Endodermal cell (in vitro differentiated cells): ENCODE measurements at regions not wholly inside any gene's neighbourhood (a gene's known extent, or its start where the extent isn't known, plus 50 kb on each side); places are given as distances from the start of the nearest gene placed in this dataset.
A peak's percentile ranks its signal among the peaks of the same experiment; 100 is the strongest.

Experiments used
- DNase-seq: peaks from one replicate; pipeline ENCODE4 v3.0.0-alpha.2; 2017
- H3K27ac ChIP-seq: 2 replicates; pipeline ENCODE4 v1.5.1; 2013; ENCODE audit warnings: mild to moderate bottlenecking, low read depth, low read length, moderate library complexity
- H3K27me3 ChIP-seq: 2 replicates; pipeline ENCODE4 v1.6.1; 2013; ENCODE audit warnings: mild to moderate bottlenecking, low read length, moderate library complexity; ENCODE audit not compliant: insufficient read depth, control insufficient read depth, poor library complexity, severe bottlenecking
- H3K36me3 ChIP-seq: 2 replicates; pipeline ENCODE4 v1.7.0; 2013; ENCODE audit warnings: mild to moderate bottlenecking, low read length, moderate library complexity; ENCODE audit not compliant: control insufficient read depth, insufficient read depth
- H3K4me1 ChIP-seq: one replicate; pipeline ENCODE4 v1.7.0; 2013; ENCODE audit warnings: low read length; ENCODE audit not compliant: control insufficient read depth, insufficient read depth
- H3K4me3 ChIP-seq: 2 replicates; pipeline ENCODE4 v1.5.1; 2013; ENCODE audit warnings: mild to moderate bottlenecking, low read length, moderate library complexity
- H3K9ac ChIP-seq: 2 replicates; pipeline ENCODE4 v1.6.1; 2013; ENCODE audit warnings: mild to moderate bottlenecking, low read length, moderate library complexity; ENCODE audit not compliant: poor library complexity, severe bottlenecking; ENCODE audit errors: extremely low read depth
- H3K9me3 ChIP-seq: 2 replicates; pipeline ENCODE4 v1.6.1; 2013; ENCODE audit warnings: mild to moderate bottlenecking, low read length, moderate library complexity; ENCODE audit not compliant: control insufficient read depth
- H3K27ac Mint-ChIP-seq: 2 replicates; pipeline ENCODE4 v1.8.0; 2020; ENCODE audit warnings: mixed read lengths
- H3K27me3 Mint-ChIP-seq: 2 replicates; pipeline ENCODE4 v1.8.0; 2021; ENCODE audit warnings: mild to moderate bottlenecking, mixed read lengths; ENCODE audit not compliant: insufficient read depth
- H3K36me3 Mint-ChIP-seq: 2 replicates; pipeline ENCODE4 v1.8.0; 2020; ENCODE audit warnings: low read depth, mixed read lengths
- H3K4me1 Mint-ChIP-seq: 2 replicates; pipeline ENCODE4 v1.8.0; 2020; ENCODE audit warnings: mixed read lengths
- H3K4me3 Mint-ChIP-seq: 2 replicates; pipeline ENCODE4 v1.8.0; 2020; ENCODE audit warnings: mild to moderate bottlenecking, moderate library complexity, mixed read lengths
- H3K9me3 Mint-ChIP-seq: 2 replicates; pipeline ENCODE4 v1.8.0; 2020; ENCODE audit warnings: mild to moderate bottlenecking, mixed read lengths
- CTCF ChIP-seq: fragments of 200-600 bp; sonication (generic); conservative IDR thresholded peaks from 2 replicates; pipeline ENCODE4 v1.5.0; 2021; ENCODE audit warnings: antibody characterized with exemption, mild to moderate bottlenecking
- WGBS, 2 experiments: methylation state at CpG; one replicate each; pipeline versions ENCODE4 v1.1.5 to v1.1.7; 2013; ENCODE audit warnings: missing lambda C conversion rate in 2 of 2, mixed read lengths in 1 of 2; ENCODE audit not compliant: insufficient coverage in 1 of 2, insufficient read length in 1 of 2; 5-methylcytosine and 5-hydroxymethylcytosine counted together

GRCh38 chr7:155227788-155228458 is 69.8 kb upstream of the INSIG1 start:
- WGBS, 2 experiments: 56 to 61% methylated on average over 16 to 22 of the region's 22 CpGs
- no peaks in the 10 kb centered on the region for H3K9me3 Mint-ChIP-seq
- H3K36me3 Mint-ChIP-seq: no peaks in the 10 kb centered on the region
- Histone ChIP-seq H3K9ac (no peak overlapping the region), H3K36me3 (no peaks in the 10 kb centered on the region), H3K27ac (no peak overlapping the region), H3K4me3 (no peak overlapping the region), H3K4me1 (peaks cover 7% of the 10 kb centered on the region), H3K9me3 (no peaks in the 10 kb centered on the region), H3K27me3 (no peaks in the 10 kb centered on the region)
- H3K4me1 Mint-ChIP-seq: peaks cover 42% of the 10 kb centered on the region
- H3K4me3 Mint-ChIP-seq: no peak overlapping the region
- peak; percentile 74 for DNase-seq
- no peak for TF ChIP-seq CTCF
- H3K27ac Mint-ChIP-seq: no peak overlapping the region
- H3K27me3 Mint-ChIP-seq: peaks cover 37% of the 10 kb centered on the region

GRCh38 chr7:155228459-155228845 is 69.2 kb upstream of the INSIG1 start:
- H3K4me3 ChIP-seq: no peak overlapping the region
- no peak overlapping the region for H3K27ac Mint-ChIP-seq
- TF ChIP-seq CTCF: no peak
- H3K36me3 Mint-ChIP-seq: no peaks in the 10 kb centered on the region
- H3K27me3 ChIP-seq: no peaks in the 10 kb centered on the region
- no peaks in the 10 kb centered on the region for H3K36me3 ChIP-seq
- 91 to 100% methylated on average over 3 to 8 of the region's 8 CpGs for WGBS, 2 experiments
- peaks cover 37% of the 10 kb centered on the region for H3K4me1 Mint-ChIP-seq
- H3K4me1 ChIP-seq: peaks cover 7% of the 10 kb centered on the region
- H3K27me3 Mint-ChIP-seq: peaks cover 37% of the 10 kb centered on the region
- no peak overlapping the region for H3K27ac ChIP-seq
- H3K9ac ChIP-seq: no peak overlapping the region
- no peak overlapping the region for H3K4me3 Mint-ChIP-seq
- no peaks in the 10 kb centered on the region for H3K9me3 ChIP-seq
- no peaks in the 10 kb centered on the region for H3K9me3 Mint-ChIP-seq
- no peak for DNase-seq

GRCh38 chr7:155228894-155229293 is 68.8 kb upstream of the INSIG1 start:
- 93 to 96% methylated on average over 7 to 9 of the region's 9 CpGs for WGBS, 2 experiments
- H3K27me3 Mint-ChIP-seq: peaks cover 37% of the 10 kb centered on the region
- DNase-seq: no peak
- H3K27ac ChIP-seq: no peak overlapping the region
- no peaks in the 10 kb centered on the region for H3K9me3 Mint-ChIP-seq
- H3K27ac Mint-ChIP-seq: no peak overlapping the region
- no peak overlapping the region for H3K4me3 ChIP-seq
- H3K36me3 ChIP-seq: no peaks in the 10 kb centered on the region
- H3K4me1 Mint-ChIP-seq: peaks cover 33% of the 10 kb centered on the region
- TF ChIP-seq CTCF: no peak
- H3K36me3 Mint-ChIP-seq: no peaks in the 10 kb centered on the region
- H3K9me3 ChIP-seq: no peaks in the 10 kb centered on the region
- no peaks in the 10 kb centered on the region for H3K27me3 ChIP-seq
- peaks cover 5% of the 10 kb centered on the region for H3K4me1 ChIP-seq
- no peak overlapping the region for H3K4me3 Mint-ChIP-seq
- H3K9ac ChIP-seq: no peak overlapping the region
